GM19025 (cell line): ENCODE measurements at regions not wholly inside any gene's neighbourhood (a gene's known extent, or its start where the extent isn't known, plus 50 kb on each side); places are given as distances from the start of the nearest gene placed in this dataset.

Experiments used
- ATAC-seq: cut with Tn5 transposase; IDR thresholded peaks from one replicate; pipeline ENCODE4 v1.9.1; 2021; ENCODE audit warnings: mild to moderate bottlenecking, low read depth, moderate library complexity; ENCODE audit not compliant: unreplicated experiment

DNA sequence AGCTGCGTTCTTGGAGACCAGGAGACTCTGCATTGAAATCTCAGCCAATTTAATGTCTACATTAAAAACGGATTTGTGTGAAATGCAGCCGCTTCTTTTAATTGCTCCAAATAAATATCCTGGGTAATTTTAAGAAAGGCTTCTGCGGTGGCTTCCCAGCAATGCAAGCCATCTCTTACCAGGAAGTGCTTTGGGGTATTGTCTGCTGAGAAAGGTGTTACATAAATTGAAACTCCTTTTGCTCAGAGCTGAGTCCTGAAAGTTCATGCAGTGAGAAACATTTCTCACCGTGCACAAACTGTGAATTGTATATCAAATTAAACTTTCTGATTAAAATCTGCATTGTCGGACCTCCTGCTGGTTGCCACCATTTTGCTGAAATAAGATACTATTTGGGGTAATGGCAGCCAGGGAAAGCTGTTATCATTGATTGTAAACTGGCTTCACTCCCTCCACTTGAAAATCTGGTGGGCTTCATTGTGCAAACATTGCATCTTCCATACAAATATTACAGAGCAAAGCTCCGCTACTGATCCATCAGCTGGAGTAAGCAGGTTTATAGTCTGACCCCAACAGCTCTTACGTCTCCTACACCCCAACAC, 59.5 kb downstream of the ZIC5 start:
- no peak for ATAC-seq

DNA sequence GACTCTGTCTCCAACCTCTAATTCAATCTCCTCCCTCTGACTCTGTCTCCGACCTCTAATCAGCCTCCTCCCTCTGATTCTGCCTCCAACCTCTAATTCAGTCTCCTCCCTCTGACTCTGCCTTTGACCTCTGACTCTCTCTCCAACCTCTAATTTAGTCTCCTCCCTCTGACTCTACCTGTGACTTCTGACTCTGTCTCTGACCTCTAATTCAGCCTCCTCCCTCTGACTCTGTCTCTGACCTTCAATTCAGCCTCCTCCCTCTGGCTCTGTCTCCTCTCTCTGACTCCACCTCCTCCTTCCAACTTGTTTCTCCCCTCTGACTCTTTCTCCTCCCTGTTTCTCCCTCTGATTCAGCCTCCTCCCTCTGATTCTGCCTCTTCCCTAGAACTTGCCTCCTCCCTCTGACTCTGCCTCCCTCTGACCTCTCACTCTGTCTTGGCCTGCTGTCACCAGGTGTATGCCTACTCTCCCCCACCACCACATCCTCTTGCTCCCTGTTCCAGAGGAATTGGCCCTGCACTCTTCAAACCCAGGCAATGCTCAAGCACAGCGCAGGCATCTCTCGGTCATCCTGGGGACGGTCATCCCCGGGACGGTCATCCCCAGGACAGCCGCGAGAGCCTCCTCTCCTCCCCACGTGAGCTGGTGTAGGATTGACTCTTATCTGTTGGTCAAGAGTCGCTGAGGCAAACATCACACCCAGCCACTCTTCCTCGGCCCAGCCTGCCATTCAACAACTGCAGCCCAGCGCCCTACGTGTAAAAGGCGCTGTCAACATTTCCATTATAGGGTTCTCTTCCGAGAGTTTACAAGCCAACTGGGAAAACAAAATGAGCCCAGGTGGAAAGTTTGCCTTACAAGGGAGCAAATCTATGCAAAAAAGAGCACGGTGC, 60.2 kb downstream of the ZIC5 start:
- ATAC-seq: no peak

DNA sequence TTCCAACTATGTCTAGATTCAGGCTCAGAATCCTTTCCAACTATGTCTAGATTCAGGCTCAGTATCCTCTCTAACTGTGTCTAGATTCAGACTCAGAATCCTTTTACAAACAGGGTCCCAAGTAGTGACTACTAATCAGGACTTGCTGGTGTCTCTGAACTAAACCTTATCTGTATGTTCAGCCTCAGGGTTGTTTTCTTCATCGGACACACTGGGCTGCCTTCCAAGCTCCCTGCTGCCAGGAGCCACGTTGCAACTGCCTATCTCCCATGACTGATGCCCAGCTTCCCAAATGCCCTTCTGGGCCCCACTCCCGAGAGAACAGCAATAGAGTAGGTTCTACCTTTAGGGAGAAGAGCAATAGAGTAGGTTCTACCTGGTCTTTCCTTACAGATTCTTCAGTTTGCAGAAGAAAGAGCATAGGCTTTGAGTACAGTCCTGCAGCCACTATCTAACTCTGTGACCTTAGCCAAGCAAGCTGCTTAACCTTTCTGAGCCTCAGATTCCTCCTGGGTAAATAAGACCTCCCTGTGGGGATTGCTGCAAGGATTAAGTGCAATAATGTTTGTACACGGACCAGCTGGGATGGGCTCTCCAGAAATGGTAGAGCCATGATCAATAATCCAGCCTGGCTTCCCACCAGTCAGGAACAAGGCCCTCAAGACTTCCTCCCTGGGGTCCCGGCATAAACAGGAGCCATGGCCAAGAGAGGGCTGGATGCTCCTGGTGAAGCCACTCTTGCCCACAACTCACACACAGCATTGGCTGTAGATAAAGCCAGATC, 61.5 kb downstream of the ZIC5 start:
- ATAC-seq: no peak

DNA sequence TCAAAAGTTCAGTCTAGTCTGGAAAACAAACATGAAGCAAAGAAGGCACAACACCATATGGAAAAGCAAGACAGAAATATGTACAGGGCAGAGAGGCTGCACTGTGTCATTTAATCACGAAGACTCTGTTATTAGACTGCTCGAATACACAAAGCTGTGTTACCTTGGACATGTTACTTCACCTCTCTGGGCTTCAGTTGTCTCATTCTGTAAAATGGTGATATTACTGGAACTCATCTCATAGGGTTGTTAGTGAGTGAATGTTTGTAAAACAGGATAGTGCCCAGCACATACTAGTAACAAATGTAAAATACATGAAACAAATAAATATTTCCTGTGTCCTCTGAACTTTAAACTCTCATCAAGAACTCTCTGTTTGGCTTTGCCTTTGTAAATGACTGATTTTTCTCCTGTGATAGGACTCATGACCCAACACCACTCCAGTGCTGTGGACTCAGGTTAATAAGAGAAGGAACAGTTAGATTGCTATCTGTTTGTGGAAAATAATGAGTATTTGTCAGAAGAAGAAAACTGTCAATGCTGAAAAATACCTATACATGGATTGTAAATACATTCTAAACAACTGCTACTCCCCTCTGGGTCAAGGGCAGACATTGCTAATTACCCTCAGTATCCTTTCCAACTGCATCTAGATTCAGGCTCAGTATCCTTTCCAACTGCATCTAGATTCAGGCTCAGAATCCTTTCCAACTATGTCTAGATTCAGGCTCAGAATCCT, 62.3 kb downstream of the ZIC5 start:
- ATAC-seq: no peak

DNA sequence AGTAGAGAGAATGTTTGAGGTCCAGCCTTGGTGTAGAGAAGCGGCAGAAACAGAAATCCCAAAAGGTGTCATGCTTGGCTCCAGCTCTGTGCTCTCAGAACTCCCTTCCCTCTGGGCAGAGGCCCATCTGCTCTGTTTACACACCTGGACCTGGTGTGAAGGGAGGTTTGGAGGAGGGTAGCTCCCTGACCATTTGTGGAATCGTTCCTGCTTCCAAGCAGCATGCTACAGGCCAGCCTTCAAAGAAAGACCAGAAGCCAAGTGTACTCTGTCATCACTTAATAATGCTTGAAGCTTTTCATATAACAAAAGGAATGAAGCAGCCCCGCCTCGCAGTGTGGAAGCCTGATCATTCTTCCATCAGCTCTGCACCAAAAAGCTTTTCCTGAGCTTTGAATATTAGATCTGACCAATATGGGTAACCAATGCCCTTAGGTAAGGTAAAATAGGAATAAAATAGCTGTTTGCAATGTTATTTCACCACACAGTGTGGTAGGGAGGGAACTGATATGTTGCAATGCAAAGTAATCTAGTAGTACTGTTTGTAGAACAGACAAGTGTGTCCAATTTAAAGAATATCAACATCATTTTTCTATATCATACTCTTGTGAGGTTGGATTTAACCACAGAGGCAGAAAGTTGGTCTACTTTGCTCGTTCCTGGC, 63.3 kb downstream of the ZIC5 start:
- no peak for ATAC-seq

DNA sequence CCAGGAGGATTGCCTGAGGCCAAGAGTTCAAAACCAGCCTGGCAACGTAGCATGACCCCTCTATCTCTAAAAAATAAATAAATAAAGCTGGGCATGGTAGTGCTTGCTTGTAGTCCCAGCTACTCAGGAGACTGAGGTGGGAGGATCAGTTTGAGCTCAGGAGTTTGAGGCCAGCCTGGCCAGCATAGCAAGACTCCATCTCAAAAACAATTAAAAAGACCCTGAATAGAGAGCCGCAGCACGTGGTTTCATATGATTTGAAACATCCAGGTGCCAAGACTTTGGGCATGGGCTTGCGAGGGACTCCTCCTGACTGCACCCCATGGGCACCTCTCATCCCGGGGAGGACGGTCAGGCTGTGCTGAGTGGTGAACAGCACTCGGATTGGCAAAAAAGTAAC, 63.9 kb downstream of the ZIC5 start:
- no peak for ATAC-seq

DNA sequence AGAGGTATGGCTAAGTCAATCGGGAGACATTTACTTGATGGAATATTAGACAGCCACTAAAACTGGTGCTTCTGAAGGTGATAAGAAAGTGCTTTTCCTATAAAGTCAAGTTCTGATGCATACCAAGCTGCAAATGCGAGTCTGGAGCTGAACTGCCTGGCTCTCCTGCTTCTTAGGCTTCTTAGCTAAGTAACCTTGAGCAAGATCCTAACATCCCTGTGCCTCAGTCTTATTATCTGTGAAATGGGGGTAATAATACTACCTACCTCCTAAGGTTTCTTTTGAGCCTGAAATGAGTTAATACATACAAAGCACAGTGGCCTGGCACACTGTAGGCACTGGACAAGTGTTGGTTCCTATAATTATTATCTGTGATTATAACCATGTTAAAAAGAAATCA, 64.5 kb downstream of the ZIC5 start:
- ATAC-seq: no peak

DNA sequence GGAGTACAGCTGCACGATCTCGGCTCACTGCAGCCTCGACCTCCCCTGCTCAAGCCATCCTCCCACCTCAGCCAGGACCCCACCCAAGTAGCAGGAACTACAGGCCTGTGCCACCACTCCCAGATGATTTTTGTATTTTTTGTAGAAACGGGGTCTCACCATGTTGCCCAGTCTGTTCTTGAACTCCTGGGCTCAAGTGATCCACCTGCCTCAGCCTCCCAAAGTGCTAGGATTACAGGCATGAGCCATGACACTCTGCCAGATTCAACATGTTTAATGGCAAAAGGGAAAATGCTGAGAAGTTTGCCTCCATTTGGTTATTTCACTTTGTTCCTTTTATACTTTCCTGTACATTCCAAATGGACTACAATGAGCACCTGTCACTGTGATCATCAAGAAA, 65.8 kb downstream of the ZIC5 start:
- ATAC-seq: no peak

DNA sequence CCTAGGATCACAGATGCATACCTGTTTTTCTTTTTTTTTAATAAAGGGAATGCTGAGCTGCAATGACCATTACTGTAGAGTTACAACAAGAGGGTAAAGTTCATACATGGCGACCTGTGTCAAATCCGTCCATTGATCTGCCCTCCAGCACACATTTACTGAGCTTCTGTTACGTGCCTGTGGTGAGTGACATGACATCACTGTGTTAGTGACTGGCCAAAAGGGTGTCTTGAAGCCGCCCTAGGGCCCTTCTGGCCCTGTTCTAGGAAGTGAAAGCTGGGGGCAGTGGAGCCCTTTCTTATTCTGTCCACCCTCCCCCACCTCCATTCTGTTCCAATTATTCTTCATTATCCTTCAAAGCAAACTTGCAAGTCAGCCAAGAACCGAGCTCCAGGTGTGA, 66.3 kb downstream of the ZIC5 start:
- ATAC-seq: no peak

DNA sequence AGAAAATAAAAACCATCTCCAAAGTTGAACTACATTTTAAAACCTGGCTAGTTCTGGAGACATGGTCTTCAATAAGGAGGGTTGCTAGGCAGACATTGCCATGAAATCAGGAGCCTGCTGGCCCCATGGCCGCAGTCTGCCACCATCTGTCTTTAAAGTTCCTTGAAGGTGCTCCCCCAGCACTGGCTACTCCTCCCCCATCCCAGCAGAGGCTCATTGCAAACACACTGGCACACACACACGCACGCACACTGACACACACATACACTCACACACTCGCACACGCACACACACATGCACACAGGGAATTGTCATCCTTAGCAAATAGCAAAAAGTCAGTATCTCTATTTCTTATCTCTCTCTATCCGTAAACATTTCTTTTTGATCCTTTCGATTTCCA, 68.4 kb downstream of the ZIC5 start:
- no peak for ATAC-seq

DNA sequence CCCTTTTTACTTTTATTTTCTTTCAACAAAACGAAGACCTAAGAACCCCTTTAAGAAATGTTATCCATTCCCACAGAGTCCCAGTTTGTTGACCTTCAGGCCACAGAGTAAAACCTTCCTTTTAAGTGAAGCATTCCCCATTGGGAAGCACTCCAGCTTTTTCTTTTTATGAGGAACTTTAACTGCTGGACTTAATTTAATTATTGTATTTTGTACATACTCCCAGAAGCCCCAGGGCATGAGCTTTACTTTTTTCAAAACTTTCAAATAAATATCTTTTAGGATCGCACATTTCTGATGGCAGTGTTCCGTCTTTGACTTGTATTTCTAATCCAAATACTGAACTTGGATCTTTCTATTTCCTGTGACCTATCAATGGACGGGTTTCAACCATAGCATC, 68.9 kb downstream of the ZIC5 start:
- ATAC-seq: no peak

DNA sequence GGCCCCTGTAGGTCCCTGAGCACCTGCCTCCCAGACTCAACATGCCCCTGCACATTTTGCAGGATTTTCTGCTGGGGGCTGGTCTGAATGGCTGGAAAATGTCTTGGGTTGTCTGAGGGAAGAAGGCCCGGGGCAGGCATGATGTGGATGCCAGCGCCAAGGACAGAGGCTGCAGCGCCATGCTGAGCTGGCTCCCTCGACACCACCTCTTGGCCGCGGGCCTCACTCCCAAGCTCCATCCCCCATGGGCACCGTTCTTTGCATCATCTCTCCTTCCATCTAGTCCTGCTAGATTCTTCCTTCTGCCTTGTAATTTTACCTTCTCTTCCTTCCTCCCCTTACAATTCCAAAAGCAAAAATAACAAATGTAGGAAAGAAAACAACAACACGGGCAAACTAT, 70.6 kb downstream of the ZIC5 start:
- no peak for ATAC-seq

DNA sequence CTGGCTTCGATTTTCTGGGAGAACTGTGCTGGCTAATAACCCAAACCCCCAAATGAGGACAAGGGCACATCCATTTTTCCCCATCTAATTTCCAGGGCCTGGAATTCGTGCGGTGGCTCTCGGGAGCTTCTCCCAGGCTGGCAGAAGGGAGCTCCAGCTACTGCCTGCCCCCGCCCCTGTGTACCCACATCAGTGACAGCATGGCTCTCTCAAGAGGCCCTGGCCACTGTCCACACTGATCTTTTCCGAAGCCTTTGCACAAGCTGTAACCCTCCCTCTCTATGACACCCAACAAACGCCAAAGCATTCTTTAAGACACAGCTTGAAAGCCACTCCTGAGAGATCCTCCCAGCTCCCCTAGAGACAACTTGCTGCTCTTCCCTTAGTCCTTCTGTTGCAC, 73.1 kb downstream of the ZIC5 start:
- no peak for ATAC-seq

DNA sequence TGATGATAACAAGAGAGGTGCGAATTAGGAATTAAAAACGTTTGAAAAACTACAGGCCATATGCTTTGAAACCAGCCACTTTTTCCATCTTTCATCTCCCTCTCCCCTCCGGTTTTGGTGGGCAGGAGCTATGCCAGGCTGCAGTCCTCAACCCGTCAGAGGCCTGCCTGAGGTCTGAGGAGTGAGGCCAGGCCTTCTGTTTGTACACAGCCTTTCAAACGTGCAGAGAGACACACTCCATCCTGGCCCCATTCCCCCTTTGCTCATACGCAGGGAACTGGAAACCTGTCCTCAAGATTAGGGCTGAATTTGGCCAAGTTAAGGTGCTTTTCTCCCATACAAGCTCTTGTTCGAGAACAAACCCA, 74.5 kb downstream of the ZIC5 start:
- no peak for ATAC-seq

DNA sequence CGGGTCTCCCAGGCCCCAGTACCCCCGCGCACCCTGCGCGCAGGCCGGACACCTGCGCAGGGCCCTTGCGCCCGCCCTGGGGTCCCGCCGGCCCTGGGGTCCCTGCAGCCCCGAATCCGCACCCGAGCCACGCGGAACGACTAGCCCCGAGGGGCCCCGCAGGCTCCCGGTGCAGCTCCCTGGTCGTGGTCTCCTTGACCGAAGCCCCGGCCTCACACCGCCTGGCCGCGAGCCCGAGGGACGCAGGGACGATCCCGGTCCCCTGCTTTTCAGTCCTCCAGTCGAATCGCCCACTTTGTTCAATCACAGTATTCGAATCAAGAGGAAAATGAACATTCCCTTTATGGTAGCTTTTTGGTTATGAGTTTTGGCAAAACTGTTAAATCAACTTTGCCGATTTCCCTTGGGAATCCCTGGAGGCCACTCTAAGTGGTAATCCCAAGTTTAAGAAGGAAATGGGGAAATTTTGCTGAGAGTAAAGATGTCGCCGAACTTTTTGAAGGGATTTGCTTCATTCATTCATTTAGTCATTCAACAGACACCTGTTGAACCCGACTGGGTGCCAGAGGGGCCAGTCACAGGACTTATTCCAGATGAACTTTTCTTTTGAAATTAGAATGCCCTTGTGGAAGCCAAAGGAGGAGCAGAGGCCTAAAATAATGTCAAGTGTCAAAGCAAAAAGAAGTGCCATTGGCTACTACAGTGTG, 75.0 kb downstream of the ZIC5 start:
- no peak for ATAC-seq

DNA sequence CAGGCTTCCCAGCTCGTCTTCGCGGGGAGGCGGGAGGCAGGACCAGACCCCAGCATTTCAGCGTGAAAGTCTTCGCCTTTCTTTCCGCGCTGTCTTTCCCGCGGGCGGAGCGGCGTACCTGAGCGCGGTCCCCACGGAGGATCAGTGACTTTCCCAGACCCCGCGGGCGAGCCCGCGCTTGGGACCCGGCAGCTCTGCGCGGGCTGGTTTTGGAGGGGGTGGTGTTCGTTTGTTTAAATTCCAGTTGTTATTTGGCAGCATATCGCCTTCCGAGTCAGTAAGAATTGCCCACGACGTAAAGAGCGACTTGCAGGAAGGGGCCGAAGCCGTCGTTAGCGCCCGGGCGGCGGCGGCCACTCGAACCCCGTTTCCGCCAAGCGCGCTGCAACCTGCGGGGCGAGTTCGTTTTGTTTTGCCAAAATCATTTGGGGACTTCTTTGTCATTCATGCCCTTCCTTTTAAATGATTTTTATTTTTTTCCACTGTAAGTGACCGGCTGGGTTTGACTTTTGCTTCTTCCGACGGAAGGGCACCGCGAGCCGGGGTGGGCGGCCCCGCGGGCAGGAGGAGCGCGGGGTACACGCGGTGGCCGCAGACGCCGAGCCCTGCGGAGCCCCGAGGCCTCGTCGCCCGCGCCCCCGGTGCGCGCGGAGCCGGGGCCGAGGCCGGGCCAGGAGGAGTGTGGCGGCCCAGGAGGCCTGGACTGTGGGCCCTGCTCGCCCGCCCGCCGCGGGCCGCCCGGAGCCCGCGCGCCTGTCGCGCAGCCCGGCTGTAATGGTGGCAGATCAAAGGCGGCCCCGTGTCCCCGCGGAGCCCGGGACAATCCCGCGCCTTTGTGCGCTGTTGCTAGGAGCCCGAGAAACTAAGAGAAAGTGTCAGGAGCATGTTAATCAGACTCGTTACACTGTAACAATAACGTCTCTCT, 75.9 kb downstream of the ZIC5 start:
- no peak for ATAC-seq

DNA sequence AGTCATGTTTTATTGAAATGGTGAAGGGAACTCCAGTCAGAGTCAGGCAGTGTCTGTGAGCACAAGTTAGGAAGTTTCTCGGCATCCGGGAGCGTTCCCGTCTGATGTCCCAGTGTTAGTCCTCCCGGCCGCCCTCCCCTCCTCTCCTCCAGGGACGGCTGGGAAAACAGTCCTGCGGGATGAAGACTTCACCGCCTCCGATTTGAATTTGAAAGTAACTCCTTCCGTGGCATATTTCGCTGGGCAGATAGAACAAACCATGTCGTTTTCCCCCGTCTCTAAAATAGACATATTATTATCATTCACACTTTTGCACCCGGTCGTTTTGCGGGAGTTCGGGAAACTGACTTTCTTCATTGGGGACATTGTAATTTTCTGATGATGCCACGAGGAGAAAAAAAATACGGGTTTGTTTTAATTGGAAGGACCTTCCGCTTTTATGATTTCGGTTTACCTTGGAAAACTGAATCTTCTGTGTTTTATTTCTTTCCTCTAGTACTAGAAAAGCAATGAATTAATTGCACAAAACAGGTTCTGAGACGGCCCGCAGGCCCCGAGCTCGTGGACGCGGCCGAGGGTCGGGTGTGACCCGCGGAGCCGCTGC, 76.6 kb downstream of the ZIC5 start:
- no peak for ATAC-seq

DNA sequence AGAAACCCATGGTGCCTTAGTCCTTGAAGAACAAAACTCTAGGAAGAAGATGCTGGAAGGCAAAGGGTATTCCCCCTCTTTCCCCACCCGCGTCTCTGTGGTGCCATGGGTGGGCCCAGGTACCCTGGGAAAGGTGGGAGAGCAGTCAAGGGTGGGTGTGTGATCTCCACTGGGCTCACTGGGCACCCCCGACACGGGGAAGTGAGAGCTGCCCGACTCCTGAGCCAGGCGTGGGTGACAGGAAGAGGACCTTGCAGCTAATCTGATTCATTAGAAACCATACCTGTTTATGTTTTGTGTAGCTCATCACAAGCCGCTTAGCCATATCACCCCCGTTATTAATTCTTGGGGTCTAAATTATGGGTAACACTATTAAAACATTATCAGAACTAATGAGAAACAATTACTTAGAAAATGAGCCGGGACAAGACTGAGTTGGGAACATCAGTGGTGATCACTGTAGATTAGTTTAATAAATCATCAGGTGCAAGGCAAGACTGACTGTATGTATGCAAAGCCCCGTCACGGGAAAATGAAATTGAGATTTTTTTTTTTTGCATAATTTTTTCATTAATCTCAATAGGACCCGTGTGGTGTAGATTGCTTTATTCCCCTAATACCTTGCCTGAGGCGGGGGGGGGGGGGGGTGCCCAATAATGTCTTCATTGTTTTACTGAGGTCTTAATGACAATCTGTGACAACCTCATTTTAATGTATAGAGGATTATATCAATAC, 77.3 kb downstream of the ZIC5 start:
- ATAC-seq: no peak
